VCaP (cell line): ENCODE measurements at regions not wholly inside any gene's neighbourhood (a gene's known extent, or its start where the extent isn't known, plus 50 kb on each side); places are given as distances from the start of the nearest gene placed in this dataset.
A peak's percentile ranks its signal among the peaks of the same experiment; 100 is the strongest.
"Not testable (repeated sequence)": the region's sequence is repeated elsewhere in the genome, so short reads cannot be mapped to it uniquely, and the experiment has no call there.

Source experiments
- H3K27ac ChIP-seq: fragments of 450-650 bp; 2 replicates; pipeline ENCODE4 v1.5.1; 2017
- CTCF ChIP-seq: fragments of 450-650 bp; conservative IDR thresholded peaks from 2 replicates; pipeline ENCODE4 v1.5.1; 2017; ENCODE audit warnings: mild to moderate bottlenecking, moderate library complexity

- no peak overlapping the region for H3K27ac ChIP-seq
- no peak for TF ChIP-seq CTCF
Measured at GRCh38 chr10:81215498-81215897, 659.5 kb upstream of the NRG3 start.

- H3K27ac ChIP-seq, result no peak overlapping the region
Measured at GRCh38 chr10:81216949-81217348, 658.0 kb upstream of the NRG3 start.

GRCh38 chr10:81218307-81218706 is 656.7 kb upstream of the NRG3 start:
- no peak for TF ChIP-seq CTCF

More at GRCh38 chr10:81216949-81217348, 658.0 kb upstream of the NRG3 start:
- no peak for TF ChIP-seq CTCF

GRCh38 chr10:81219758-81220157 is 655.2 kb upstream of the NRG3 start:
- no peak overlapping the region for H3K27ac ChIP-seq
- TF ChIP-seq CTCF, result no peak

More at GRCh38 chr10:81218307-81218706, 656.7 kb upstream of the NRG3 start:
- no peak overlapping the region for H3K27ac ChIP-seq

- no peak overlapping the region for H3K27ac ChIP-seq
- no peak for TF ChIP-seq CTCF
Measured at GRCh38 chr10:81248886-81249285, 626.1 kb upstream of the NRG3 start.

- TF ChIP-seq CTCF, result no peak
- H3K27ac ChIP-seq, result no peak overlapping the region
Measured at GRCh38 chr10:81251457-81252115, 623.4 kb upstream of the NRG3 start.

- not testable (repeated sequence) for H3K27ac ChIP-seq
Measured at GRCh38 chr10:81264991-81265390, 610.0 kb upstream of the NRG3 start.

- peak overlapping the region; percentile 36; the same call in 1 of the 2 replicates for H3K27ac ChIP-seq
- TF ChIP-seq CTCF, result no peak
Measured at GRCh38 chr10:81270051-81270450, 604.9 kb upstream of the NRG3 start.
